ENCODE measurements at regions not wholly inside any gene's neighbourhood (a gene's known extent, or its start where the extent isn't known, plus 50 kb on each side); places are given as distances from the start of the nearest gene placed in this dataset.

GRCh38 chr6:14711056-14711703, 534.7 kb upstream of the JARID2 start:
- TF ChIP-seq GLIS3 (CRISPR knock-in tag; IDR thresholded peaks at IDR 0.05) (no peak), SNAI2 (CRISPR knock-in tag; IDR thresholded peaks at IDR 0.05) (no peak), PATZ1 (CRISPR knock-in tag; IDR thresholded peaks at IDR 0.05; ENCODE audit: borderline replicate concordance) (no peak), ISL1 (CRISPR knock-in tag; IDR thresholded peaks at IDR 0.05) (no peak), BACH2 (CRISPR knock-in tag; IDR thresholded peaks at IDR 0.05; ENCODE audit: borderline replicate concordance) (no peak), CSRNP3 (CRISPR knock-in tag; IDR thresholded peaks at IDR 0.05) (no peak), ZFP30 (CRISPR knock-in tag; IDR thresholded peaks at IDR 0.05) (no peak), ZNF565 (CRISPR knock-in tag; conservative IDR thresholded peaks at IDR 0.05; ENCODE audit: low read depth) (no peak), TSHZ2 (CRISPR knock-in tag; IDR thresholded peaks at IDR 0.05) (no peak), TOX (CRISPR knock-in tag; IDR thresholded peaks at IDR 0.05; ENCODE audit: borderline replicate concordance) (no peak), PPARA (CRISPR knock-in tag; IDR thresholded peaks at IDR 0.05; ENCODE audit: borderline replicate concordance) (no peak), ZNF70 (CRISPR knock-in tag; IDR thresholded peaks at IDR 0.05) (no peak), TCF4 (CRISPR knock-in tag; IDR thresholded peaks at IDR 0.05; ENCODE audit: borderline replicate concordance) (no peak), ZFP3 (CRISPR knock-in tag; IDR thresholded peaks at IDR 0.05) (no peak), CREB5 (CRISPR knock-in tag; IDR thresholded peaks at IDR 0.05; ENCODE audit: low read depth) (no peak), ESRRG (CRISPR knock-in tag; IDR thresholded peaks at IDR 0.05) (no peak), ZNF8 (CRISPR knock-in tag; IDR thresholded peaks at IDR 0.05) (no peak)
- ATAC-seq = no peak

- ATAC-seq = no peak
- no peak for TF ChIP-seq OSR1 (CRISPR knock-in tag; IDR thresholded peaks at IDR 0.05)
- no peak for TF ChIP-seq GLIS3 (CRISPR knock-in tag; IDR thresholded peaks at IDR 0.05)
- TF ChIP-seq PPARA (CRISPR knock-in tag; IDR thresholded peaks at IDR 0.05; ENCODE audit: borderline replicate concordance) = no peak
- TF ChIP-seq ZC3H10 (CRISPR knock-in tag; IDR thresholded peaks at IDR 0.05) = no peak
- TF ChIP-seq ISL1 (CRISPR knock-in tag; IDR thresholded peaks at IDR 0.05) = no peak
- TF ChIP-seq ESRRG (CRISPR knock-in tag; IDR thresholded peaks at IDR 0.05) = no peak
- TF ChIP-seq SNAI2 (CRISPR knock-in tag; IDR thresholded peaks at IDR 0.05) = no peak
- no peak for TF ChIP-seq CREB5 (CRISPR knock-in tag; IDR thresholded peaks at IDR 0.05; ENCODE audit: low read depth)
- no peak for TF ChIP-seq TSHZ2 (CRISPR knock-in tag; IDR thresholded peaks at IDR 0.05)
- no peak for TF ChIP-seq CSRNP3 (CRISPR knock-in tag; IDR thresholded peaks at IDR 0.05)
Observed at GRCh38 chr6:14711704-14712379, 534.0 kb upstream of the JARID2 start.
